Ramos (cell line): ENCODE measurements at regions not wholly inside any gene's neighbourhood (a gene's known extent, or its start where the extent isn't known, plus 50 kb on each side); places are given as distances from the start of the nearest gene placed in this dataset.

Experiments used
- in situ Hi-C: fragments of 300-500 bp; cut with MboI; formaldehyde crosslinking; loops from one replicate; pipeline ENCODE4 v1.14.3; 2022; ENCODE audit warnings: low sequenced_read_pairs; ENCODE audit not compliant: unreplicated experiment

- in situ Hi-C loops = no loop called here
Measured at GRCh38 chr2:163205589-163206254, 367.2 kb upstream of the KCNH7 start.

DNA sequence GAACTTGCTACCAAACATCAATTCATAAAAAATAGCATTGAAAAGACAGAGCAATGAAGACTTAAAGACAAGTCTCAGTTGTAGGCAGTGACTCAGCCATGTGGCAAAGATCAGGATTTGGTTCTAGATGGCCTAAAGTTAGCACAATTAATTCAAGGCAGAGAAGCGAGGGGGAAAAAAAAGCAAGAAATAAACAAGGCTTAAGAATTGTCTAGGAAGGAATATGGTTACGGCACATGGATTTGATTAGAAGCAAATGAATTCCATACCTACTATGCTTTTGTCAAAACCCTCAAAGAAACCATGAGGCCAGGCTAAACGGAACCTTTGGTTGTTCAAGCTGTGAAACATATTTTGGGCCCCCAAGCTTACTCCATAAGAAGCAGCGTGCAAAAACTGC, 362.2 kb upstream of the KCNH7 start:
- in situ Hi-C loops = no loop called here

DNA sequence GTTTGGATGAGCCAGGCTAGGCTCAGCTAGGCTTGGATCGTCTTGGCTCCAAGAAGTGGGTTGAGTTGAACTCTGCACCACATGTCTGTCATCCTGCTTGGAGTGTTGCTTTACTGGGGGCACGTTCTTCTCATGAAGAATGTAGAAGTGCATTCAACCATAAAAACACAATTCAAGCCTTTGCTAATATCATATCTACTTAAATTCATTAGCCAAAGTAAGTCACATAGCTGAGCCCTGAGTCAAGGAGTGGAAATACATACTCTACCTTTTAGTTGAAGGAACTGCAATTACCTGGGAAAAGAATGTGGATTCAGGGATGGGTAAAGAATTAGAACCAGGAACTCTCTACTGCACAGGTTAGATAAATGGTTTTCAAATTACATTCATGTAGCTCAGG, 360.4 kb upstream of the KCNH7 start:
- in situ Hi-C loops = loop anchor here (25.0 kb wide), 1 partner anchor 863 kb away; no protein-coding TSS in a partner anchor

DNA sequence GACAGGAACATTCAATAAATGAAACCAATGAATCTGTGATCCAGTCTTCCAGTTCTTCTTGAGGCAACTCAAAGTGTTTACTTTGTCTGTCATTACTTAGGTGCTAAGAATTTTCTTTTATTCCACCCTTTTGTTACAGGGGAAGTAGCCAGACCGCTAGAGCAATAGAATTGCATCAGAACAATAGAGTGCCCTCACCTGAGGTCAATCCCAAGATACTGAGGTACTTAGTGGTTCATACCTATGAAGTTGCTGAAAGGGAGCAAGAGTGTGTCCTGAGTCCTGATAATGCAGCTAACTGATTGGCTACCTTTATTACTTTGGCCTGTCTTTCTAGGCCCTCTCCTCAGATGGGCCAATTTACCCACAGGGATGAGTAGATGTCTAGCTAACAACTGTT, 359.4 kb upstream of the KCNH7 start:
- in situ Hi-C loops = loop anchor here (25.0 kb wide), 1 partner anchor 864 kb away; no protein-coding TSS in a partner anchor

DNA sequence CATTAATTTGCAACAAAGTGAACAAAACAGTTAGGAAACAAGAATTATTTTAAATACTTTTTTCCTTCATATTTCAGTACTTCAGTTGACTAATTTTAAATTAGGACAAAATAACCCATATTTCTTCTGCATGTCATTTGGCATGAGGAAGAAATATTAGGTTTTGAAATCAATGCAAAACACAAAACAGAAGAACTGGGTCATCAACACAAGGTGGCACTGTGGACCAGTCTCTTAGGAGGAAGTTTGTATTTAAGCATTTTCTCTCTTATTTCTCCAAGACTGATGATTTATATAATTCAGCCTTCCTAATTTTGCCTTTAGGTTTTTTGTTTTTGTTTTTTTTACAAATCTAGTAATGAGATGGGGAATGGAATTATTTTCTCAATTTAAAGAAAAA, 352.8 kb upstream of the KCNH7 start:
- in situ Hi-C loops = loop anchor here (25.0 kb wide), 1 partner anchor 871 kb away; no protein-coding TSS in a partner anchor

GRCh38 chr2:163187995-163188655, 349.6 kb upstream of the KCNH7 start:
- in situ Hi-C loops = loop anchor here (25.0 kb wide), 1 partner anchor 874 kb away; no protein-coding TSS in a partner anchor

DNA sequence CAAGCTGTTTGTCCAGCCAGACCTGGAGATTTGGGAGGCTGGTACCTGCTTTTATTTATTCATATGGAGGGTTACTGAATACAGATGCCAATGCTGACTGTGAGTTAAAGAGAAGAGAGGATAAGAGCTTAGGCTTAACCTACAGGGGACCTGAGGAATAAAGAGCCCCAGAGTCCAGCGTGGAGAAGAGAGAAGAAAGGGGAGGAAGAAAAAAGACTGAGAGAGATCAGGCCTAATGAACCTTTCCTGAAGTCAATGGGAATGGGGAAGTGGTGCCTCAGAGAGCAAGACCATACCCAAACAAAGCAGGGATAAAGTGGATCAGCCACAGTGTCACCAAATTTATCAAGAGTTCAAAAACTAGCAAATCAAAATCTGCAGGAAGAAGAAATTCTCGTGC, 348.6 kb upstream of the KCNH7 start:
- in situ Hi-C loops = loop anchor here (25.0 kb wide), 1 partner anchor 875 kb away; no protein-coding TSS in a partner anchor

- in situ Hi-C loops = loop anchor here (25.0 kb wide), 1 partner anchor 877 kb away; no protein-coding TSS in a partner anchor
Measured at GRCh38 chr2:163185160-163185559, 346.6 kb upstream of the KCNH7 start.

GRCh38 chr2:163182764-163183354, 344.3 kb upstream of the KCNH7 start:
- in situ Hi-C loops = loop anchor here (25.0 kb wide), 1 partner anchor 879 kb away; no protein-coding TSS in a partner anchor

DNA sequence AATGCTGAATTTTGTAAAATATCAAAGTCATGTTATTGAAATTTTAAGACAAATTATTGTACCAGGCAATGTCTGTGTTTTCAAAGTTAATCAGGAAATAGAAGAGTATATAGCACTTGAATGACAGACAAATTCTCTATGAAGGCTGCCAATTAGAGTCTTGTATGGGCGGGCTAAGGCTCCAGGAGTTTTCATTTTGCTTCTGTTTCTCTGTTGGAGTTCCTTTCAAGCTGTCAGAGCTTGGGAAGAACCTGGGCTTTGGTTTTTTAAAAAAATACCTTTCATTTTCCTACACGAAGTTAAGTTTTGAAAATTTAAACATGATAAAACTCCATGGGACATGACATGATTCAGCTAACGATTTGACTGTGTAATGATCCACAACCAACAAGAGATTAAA, 339.0 kb upstream of the KCNH7 start:
- in situ Hi-C loops = loop anchor here (25.0 kb wide), 1 partner anchor 885 kb away; no protein-coding TSS in a partner anchor

DNA sequence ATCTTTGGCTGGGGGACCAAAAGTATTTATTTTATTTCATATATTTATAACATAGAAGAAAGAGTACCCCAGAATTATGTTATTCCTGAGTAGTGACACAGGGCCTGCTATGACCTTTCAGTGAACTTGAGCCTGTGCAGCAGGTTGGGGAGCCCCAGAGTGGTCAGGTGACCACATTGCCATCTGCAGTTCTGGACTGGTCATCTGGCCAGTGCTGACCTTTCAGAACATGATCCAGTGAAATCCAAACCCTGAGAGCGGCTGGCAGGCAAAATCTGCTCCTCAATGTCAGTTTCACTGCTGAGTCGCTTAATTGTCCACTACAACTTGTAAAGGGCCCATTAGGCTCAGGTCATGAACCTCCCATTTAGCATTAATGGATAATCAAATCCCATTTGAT, 336.7 kb upstream of the KCNH7 start:
- in situ Hi-C loops = loop anchor here (25.0 kb wide), 1 partner anchor 887 kb away; no protein-coding TSS in a partner anchor

GRCh38 chr2:163173591-163173990, 335.0 kb upstream of the KCNH7 start:
- in situ Hi-C loops = no loop called here

DNA sequence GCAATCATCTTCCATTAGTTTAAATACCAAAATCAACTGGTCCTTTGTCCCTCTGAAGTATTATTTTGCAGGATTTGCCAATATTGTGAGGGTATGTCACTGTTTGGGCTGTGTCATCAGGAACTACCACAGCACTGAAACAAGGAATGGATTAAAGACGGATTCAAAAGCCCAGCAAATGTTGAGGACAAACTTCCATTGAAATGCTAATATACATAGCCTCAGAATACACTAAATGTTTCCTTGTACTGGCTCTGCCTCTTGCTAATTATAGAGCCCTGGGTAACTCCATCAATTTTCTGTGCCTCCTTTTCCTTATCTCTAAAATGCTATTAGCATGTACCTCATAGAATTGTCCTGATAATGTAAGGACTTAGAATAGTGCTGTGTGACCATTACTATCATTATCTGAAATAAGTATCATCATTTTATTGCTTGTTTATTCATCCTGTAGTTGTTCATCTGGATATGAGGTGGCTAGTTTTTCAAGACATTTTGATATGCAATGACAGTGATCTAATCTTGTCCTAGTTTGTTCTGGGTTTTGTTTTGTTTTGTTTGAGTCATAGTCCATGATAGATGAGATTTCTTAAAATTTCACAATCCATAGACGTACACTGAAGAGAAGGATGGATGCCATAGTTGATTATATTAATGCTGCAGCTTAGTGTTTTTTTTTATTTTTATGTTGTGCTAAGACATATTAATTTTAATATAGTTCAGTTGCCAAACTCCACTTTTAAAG, 333.4 kb upstream of the KCNH7 start:
- in situ Hi-C loops = no loop called here

DNA sequence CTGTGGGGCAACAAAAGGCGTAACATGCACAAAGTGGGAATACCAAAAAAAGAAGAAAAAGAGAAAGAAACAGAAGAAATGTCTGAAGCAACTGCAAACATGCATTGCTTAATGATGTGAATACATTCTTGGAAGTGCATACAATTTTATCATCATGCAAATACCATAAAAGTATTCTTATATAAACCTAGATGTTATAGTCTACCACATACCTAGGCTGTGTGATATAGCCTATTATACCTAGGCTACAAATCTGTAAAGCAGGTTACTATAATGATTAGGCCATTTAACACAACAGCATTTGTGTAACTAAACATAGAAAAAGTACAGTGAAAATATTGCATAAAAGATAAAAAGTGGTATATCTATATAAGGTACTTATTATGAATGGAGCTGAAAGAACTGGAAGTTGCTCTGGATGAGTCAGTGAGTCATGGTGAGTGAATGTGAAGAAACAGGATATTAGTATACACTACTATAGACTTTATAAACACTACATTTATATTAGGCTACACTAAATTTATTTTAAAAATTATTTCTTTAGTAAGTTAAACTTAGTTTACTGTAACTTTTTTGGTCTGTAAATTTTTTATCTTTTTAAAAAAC, 319.4 kb upstream of the KCNH7 start:
- in situ Hi-C loops = no loop called here

DNA sequence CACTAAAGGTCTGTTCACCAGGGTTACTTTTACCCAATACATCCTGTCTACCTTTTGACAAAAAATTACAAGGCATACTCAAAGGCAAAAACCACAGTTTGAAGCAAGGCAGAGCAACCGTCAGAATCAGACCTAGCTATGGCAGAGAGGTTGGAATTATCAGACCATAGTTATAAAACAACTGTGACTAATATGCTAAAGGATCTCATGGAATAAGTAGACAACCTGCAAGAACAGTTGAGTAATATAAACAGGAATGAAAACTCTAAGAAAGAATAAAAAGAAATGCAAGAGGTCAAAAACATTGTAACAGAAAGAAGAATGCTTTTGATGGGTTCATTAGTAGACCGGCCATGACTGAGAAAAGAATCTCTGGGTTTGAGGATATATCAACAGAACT, 318.8 kb upstream of the KCNH7 start:
- in situ Hi-C loops = no loop called here

DNA sequence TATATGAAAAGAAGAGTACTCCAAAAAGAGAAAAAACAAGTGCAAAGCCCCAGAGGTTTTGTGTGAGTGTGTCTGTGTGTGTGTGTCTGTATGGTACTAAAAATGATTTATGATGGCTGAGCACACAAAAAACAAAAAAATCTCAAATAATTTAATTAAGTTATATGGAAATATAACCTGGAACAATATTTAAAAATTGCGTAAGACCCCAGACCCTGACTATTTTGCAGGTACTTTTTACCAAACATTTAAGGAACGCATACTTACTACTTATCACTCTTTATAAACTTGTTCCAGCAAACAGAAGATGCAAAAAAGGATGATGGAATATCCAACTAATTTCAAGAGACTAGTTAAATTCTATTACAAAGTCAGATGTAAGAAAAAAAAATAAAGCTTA, 317.4 kb upstream of the KCNH7 start:
- in situ Hi-C loops = no loop called here

GRCh38 chr2:163155279-163155883, 316.8 kb upstream of the KCNH7 start:
- in situ Hi-C loops = no loop called here

DNA sequence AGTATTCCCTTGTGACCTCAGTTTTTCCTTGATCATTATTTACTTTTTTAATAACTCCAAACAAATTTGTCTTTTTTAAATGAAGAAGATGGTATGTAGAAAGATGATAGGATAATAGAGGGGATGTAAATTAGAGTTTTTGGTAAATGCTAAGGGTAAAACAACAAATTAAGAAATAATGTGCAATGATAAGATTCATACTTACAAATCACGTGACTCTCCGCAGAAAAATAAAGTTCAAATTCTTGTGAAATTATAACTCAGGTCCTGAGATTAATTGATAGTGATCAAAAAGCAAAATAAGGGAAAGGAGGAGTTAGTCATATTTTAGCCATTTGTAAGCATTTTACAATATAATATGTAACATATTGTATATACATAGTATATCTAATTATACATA, 304.1 kb upstream of the KCNH7 start:
- in situ Hi-C loops = no loop called here

GRCh38 chr2:163138947-163139346, 300.4 kb upstream of the KCNH7 start:
- in situ Hi-C loops = no loop called here

DNA sequence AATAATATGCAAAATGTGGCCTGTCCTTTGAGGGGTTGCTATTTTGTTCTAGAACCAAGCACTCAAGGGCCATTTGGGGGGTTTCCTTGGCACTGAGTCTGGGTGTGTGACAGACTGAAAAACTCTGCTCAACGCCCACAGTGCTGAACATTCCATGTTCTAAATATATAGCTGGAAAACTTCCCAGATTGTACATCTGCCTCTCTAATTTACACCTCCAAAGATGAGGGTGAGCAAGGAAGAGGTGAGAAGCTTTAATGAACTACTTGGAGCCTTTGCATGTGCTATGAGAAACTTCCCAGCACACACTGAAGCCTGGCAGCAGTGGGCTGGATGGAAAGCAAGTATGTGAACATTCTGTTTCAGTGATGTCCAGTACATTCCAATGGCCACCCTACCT, 296.7 kb upstream of the KCNH7 start:
- in situ Hi-C loops = no loop called here
